GM23338 (cell line): ENCODE measurements at regions not wholly inside any gene's neighbourhood (a gene's known extent, or its start where the extent isn't known, plus 50 kb on each side); places are given as distances from the start of the nearest gene placed in this dataset.

Experiments
- POLR2AphosphoS5 ChIP-seq: IDR thresholded peaks from 2 replicates; pipeline ENCODE4 v1.6.1; 2016; ENCODE audit warnings: antibody characterized with exemption, low read depth
- TF ChIP-seq, protein P1 (sequence below), 2 experiments: fragments of 200-600 bp in 1 of 2; sonication (generic) in 1 of 2; conservative IDR thresholded peaks; 2 replicates each; pipeline versions ENCODE4 v1.5.1 to v1.6.1; 2016 to 2017; ENCODE audit warnings: antibody characterized with exemption in 2 of 2, low read depth in 2 of 2, mild to moderate bottlenecking in 2 of 2, moderate library complexity in 1 of 2

DNA sequence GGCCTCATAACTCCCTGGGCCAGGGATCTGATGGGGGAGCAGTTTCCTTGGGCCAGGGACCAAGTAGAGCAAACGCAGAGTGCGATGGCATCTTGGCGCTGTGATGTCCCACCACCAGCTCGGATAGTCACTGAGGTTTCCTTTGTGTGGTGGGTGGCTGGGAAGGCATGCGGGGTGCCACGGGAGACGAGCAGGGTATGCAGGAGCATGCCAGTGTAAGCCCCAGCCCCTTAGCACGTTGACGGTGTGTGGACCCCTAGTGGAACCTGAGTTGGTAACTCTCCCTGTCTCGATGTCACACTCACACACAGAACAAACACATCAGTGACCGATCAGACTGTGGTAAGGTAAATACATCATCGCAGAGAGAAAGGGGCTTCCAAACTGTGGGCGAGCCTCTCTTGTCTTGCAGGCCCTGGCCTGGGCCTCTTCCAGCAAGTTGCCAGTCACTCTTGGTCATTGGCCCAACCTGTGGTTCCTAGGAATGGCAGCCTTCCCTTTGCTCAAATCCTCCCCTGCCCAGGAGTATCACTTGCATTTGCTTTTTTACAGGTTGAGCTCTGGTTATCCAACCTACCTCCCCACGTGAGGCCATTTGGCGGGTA, 231.6 kb upstream of the GPR26 start:
- TF ChIP-seq, protein P1, sequence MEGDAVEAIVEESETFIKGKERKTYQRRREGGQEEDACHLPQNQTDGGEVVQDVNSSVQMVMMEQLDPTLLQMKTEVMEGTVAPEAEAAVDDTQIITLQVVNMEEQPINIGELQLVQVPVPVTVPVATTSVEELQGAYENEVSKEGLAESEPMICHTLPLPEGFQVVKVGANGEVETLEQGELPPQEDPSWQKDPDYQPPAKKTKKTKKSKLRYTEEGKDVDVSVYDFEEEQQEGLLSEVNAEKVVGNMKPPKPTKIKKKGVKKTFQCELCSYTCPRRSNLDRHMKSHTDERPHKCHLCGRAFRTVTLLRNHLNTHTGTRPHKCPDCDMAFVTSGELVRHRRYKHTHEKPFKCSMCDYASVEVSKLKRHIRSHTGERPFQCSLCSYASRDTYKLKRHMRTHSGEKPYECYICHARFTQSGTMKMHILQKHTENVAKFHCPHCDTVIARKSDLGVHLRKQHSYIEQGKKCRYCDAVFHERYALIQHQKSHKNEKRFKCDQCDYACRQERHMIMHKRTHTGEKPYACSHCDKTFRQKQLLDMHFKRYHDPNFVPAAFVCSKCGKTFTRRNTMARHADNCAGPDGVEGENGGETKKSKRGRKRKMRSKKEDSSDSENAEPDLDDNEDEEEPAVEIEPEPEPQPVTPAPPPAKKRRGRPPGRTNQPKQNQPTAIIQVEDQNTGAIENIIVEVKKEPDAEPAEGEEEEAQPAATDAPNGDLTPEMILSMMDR (conservative IDR thresholded peaks at IDR 0.05; ENCODE audit: low read depth in 2 of 2) = no peak
- TF ChIP-seq POLR2AphosphoS5 = no peak
